C4-2B (cell line): ENCODE measurements at regions not wholly inside any gene's neighbourhood (a gene's known extent, or its start where the extent isn't known, plus 50 kb on each side); places are given as distances from the start of the nearest gene placed in this dataset.

Experiments
- H3K27ac ChIP-seq: fragments of 450-650 bp; 2 replicates; pipeline ENCODE4 v1.5.1; 2017
- CTCF ChIP-seq: fragments of 450-650 bp; conservative IDR thresholded peaks from 2 replicates; pipeline ENCODE4 v1.5.1; 2017; ENCODE audit warnings: mild to moderate bottlenecking
- ZFX ChIP-seq: fragments of 450-650 bp; IDR thresholded peaks from 2 replicates; pipeline ENCODE4 v1.6.1; 2017

- TF ChIP-seq ZFX (no peak), CTCF (0 out of 2 replicates have a peak, but pooled peaks have one; percentile 4)
- no peak overlapping the region for H3K27ac ChIP-seq
Observed at GRCh38 chr7:108815815-108816214, 246.1 kb downstream of the DNAJB9 start.

GRCh38 chr7:108818742-108819141 lies 249.1 kb downstream of the DNAJB9 start:
- no peak for TF ChIP-seq ZFX
- no peak for TF ChIP-seq CTCF
- H3K27ac ChIP-seq: no peak overlapping the region

DNA sequence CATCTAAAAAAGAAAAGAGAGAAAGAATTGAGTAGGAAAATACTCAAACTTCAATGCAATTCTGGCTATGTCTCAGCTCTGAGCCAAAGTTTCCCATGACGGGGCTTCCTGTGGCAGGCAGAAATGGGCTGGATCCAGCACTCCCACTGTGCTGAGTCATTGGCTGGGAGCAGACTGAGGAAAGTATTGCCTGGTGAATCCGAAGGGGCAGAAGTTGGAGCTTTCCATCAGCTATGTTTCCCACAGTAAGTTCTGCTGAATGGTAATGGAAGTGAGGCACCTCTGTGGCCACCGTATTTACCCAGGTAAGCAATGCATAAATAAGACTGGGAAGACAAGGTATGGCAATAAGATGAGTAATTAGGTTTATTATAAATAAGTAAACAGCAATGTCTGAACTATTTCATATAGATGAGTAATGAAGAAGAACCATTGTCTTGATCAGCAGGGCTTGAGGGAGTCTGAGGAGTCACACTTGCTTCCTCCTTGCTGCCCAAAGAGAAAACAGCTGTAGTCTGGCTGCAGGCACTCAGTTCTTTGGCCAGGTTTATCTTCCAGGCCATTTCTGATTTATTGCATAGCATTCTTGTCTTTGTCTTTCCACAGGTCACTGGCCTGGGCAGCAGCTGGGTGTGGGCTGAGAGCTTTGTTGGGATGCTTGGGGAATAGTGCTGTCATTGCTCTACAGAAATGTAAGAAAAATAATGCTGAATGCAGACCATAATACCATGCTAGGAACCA lies 255.3 kb downstream of the DNAJB9 start:
- H3K27ac ChIP-seq: no peak overlapping the region

DNA sequence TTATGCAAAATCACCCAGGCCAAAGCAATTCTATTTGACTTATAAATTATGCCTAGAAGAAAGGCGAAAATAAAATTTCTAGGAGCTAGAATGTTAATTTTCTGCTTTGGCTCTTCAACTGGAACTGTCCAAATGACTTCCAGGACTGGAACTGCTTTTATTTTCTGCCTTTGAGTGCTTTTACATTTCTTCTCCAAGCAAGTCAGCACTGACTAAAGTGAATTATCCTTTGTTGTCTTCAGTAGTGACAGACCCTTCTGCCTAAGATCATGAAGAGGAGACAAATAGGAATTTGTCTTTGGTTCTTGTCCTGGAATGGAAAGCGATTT lies 255.9 kb downstream of the DNAJB9 start:
- H3K27ac ChIP-seq: no peak overlapping the region
- TF ChIP-seq ZFX (no peak), CTCF (no peak)

More for the DNA sequence above, 255.3 kb downstream of the DNAJB9 start:
- TF ChIP-seq CTCF (no peak), ZFX (no peak)

DNA sequence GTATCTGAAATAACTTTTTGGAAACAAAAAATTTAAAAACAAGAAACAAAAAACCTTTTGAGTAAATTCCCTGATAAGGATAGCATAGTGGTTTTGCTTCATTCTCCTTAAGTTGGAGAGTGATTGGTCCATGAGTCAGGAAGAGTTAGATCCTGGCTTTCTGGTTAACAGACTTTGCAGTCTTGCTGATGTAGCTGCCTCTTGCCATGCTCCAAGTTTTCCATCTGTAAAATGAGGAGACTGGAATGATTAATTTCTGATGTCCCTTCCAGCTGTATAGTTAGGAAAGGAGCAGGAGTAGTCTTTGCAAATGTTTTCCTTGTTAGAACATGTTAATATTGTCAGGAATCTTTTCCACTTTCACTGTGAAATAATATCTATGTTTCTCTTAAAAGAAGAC lies 266.6 kb downstream of the DNAJB9 start:
- H3K27ac ChIP-seq: no peak overlapping the region
- TF ChIP-seq ZFX (no peak), CTCF (no peak)

- TF ChIP-seq ZFX (no peak), CTCF (no peak)
- no peak overlapping the region for H3K27ac ChIP-seq
Observed at GRCh38 chr7:108838198-108838597, 268.5 kb downstream of the DNAJB9 start.

DNA sequence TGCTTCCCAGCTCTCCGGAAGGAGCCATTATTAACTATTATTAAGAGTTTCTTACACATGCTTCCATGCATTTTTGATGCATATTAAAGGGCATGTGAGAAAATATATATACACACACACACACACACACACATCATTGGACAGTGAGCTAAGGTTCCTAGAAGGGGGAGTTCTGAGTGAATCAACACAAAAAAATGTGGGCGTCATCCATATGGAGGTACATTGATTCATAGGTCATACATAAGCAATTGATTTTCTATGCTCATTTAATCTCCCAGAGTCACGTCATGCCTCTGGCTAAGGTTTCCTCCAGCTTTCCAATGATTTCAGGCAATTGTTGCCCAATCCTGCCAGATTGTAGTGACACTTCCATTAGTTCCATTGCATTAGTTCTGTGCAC lies 269.4 kb downstream of the DNAJB9 start:
- H3K27ac ChIP-seq: no peak overlapping the region
- TF ChIP-seq ZFX (no peak), CTCF (no peak)
